Keratinocyte (primary cell): ENCODE measurements at regions not wholly inside any gene's neighbourhood (a gene's known extent, or its start where the extent isn't known, plus 50 kb on each side); places are given as distances from the start of the nearest gene placed in this dataset.

Experiments
- DNase-seq: peaks from one replicate; pipeline ENCODE4 v3.0.0-alpha.2; 2011; ENCODE audit warnings: low read depth, missing footprints, low spot score
- FAIRE-seq: peaks from 2 replicates; lab custom pipeline; 2011; peaks lifted over from hg19 to GRCh38; lab: Jason Lieb, UNC
- H2AFZ ChIP-seq: 2 replicates; pipeline ENCODE4 v1.6.0; 2012; ENCODE audit warnings: low read length, control low read depth, inconsistent platforms; ENCODE audit not compliant: control insufficient read depth
- H3K27ac ChIP-seq: 2 replicates; pipeline ENCODE4 v1.5.1; 2011; ENCODE audit warnings: low read length; ENCODE audit not compliant: control insufficient read depth, insufficient read depth
- H3K27me3 ChIP-seq: 3 replicates; pipeline ENCODE4 v1.6.0; 2011; ENCODE audit warnings: low read length; ENCODE audit not compliant: control insufficient read depth, insufficient read depth; ENCODE audit errors: extremely low read depth
- H3K36me3 ChIP-seq, 2 experiments: 2 replicates in 1 of 2; 3 replicates in 1 of 2; pipeline ENCODE4 v1.5.1; 2011; ENCODE audit warnings: low read length in 2 of 2, mild to moderate bottlenecking in 1 of 2; ENCODE audit not compliant: control insufficient read depth in 2 of 2, insufficient read depth in 2 of 2; ENCODE audit errors: extremely low read depth in 1 of 2
- H3K4me1 ChIP-seq: 3 replicates; pipeline ENCODE4 v1.5.1; 2011; ENCODE audit warnings: low read length; ENCODE audit not compliant: control insufficient read depth, insufficient read depth; ENCODE audit errors: extremely low read depth
- H3K4me2 ChIP-seq: 3 replicates; pipeline ENCODE4 v1.6.0; 2011; ENCODE audit warnings: low read depth, low read length; ENCODE audit not compliant: control insufficient read depth, insufficient read depth; ENCODE audit errors: extremely low read depth
- H3K4me3 ChIP-seq, 3 experiments: fragments of 200-600 bp in 1 of 3; sonication (generic) in 1 of 3; 2 replicates in 2 of 3; 3 replicates in 1 of 3; pipeline ENCODE4 v1.5.1; 2011 to 2016; ENCODE audit warnings: low read length in 3 of 3, mild to moderate bottlenecking in 3 of 3, control low read depth in 2 of 3, inconsistent platforms in 1 of 3, low read depth in 1 of 3, mixed read lengths in 1 of 3, mixed run types in 1 of 3, moderate library complexity in 1 of 3; ENCODE audit not compliant: control insufficient read depth in 2 of 3, insufficient read depth in 2 of 3; ENCODE audit errors: extremely low read depth in 1 of 3
- H3K79me2 ChIP-seq: 2 replicates; pipeline ENCODE4 v1.6.0; 2012; ENCODE audit warnings: low read length; ENCODE audit not compliant: control insufficient read depth, insufficient read depth
- H3K9ac ChIP-seq: 3 replicates; pipeline ENCODE4 v1.6.0; 2011; ENCODE audit warnings: low read length; ENCODE audit not compliant: control insufficient read depth, insufficient read depth; ENCODE audit errors: extremely low read depth
- H3K9me1 ChIP-seq: 3 replicates; pipeline ENCODE4 v1.6.0; 2011; ENCODE audit warnings: low read length; ENCODE audit not compliant: control insufficient read depth, insufficient read depth; ENCODE audit errors: extremely low read depth
- H3K9me3 ChIP-seq: 2 replicates; pipeline ENCODE4 v1.5.1; 2012; ENCODE audit warnings: low read depth, low read length; ENCODE audit not compliant: control insufficient read depth
- H4K20me1 ChIP-seq: 3 replicates; pipeline ENCODE4 v1.6.0; 2011; ENCODE audit warnings: low read length; ENCODE audit not compliant: control insufficient read depth, insufficient read depth; ENCODE audit errors: extremely low read depth
- CTCF ChIP-seq, 3 experiments: IDR thresholded peaks in 1 of 3; conservative IDR thresholded peaks in 1 of 3; optimal IDR thresholded peaks in 1 of 3; 2 replicates in 2 of 3; 3 replicates in 1 of 3; pipeline versions ENCODE3 to v1.5.1; 2011; ENCODE audit warnings: low read length in 3 of 3, mild to moderate bottlenecking in 3 of 3, moderate library complexity in 2 of 3, control low read depth in 1 of 3, inconsistent platforms in 1 of 3; ENCODE audit not compliant: insufficient read depth in 2 of 3; ENCODE audit errors: extremely low read depth in 1 of 3
- EZH2 ChIP-seq: IDR thresholded peaks from one replicate; pipeline ENCODE4 v1.6.1; 2012; ENCODE audit warnings: inconsistent platforms, mild to moderate bottlenecking, low read length, moderate library complexity
- dilution Hi-C: fragments of 300-500 bp; cut with MboI; formaldehyde crosslinking; loops from one replicate; pipeline ENCODE4 v1.7.0; 2020; ENCODE audit warnings: low sequenced_read_pairs; ENCODE audit not compliant: extremely low pct_ligation_motif_present

GRCh38 chr3:5651351-5651750 lies 463.8 kb downstream of the EDEM1 start:
- FAIRE-seq, result no peak
- Histone ChIP-seq H3K9ac (no peak overlapping the region), H3K4me3 (no peak overlapping the region), H3K9me3 (no peaks in the 10 kb centered on the region), H3K4me2 (no peak overlapping the region), H3K4me1 (no peaks in the 10 kb centered on the region), H3K9me1 (no peaks in the 10 kb centered on the region), H3K27ac (no peak overlapping the region), H4K20me1 (no peaks in the 10 kb centered on the region), H3K27me3 (no peaks in the 10 kb centered on the region), H3K79me2 (no peaks in the 10 kb centered on the region), H2AFZ (no peak overlapping the region), H3K36me3 (no peaks in the 10 kb centered on the region)
- no peak for DNase-seq
- TF ChIP-seq CTCF (optimal IDR thresholded peaks at IDR 0.05 in 1 of 3, IDR thresholded peaks at IDR 0.05 in 1 of 3, conservative IDR thresholded peaks at IDR 0.05 in 1 of 3; ENCODE audit: extremely low read depth in 1 of 3, insufficient read depth in 2 of 3, low read length in 3 of 3) (no peak), EZH2 (no peak)
- dilution Hi-C loops, result no loop called here

DNA sequence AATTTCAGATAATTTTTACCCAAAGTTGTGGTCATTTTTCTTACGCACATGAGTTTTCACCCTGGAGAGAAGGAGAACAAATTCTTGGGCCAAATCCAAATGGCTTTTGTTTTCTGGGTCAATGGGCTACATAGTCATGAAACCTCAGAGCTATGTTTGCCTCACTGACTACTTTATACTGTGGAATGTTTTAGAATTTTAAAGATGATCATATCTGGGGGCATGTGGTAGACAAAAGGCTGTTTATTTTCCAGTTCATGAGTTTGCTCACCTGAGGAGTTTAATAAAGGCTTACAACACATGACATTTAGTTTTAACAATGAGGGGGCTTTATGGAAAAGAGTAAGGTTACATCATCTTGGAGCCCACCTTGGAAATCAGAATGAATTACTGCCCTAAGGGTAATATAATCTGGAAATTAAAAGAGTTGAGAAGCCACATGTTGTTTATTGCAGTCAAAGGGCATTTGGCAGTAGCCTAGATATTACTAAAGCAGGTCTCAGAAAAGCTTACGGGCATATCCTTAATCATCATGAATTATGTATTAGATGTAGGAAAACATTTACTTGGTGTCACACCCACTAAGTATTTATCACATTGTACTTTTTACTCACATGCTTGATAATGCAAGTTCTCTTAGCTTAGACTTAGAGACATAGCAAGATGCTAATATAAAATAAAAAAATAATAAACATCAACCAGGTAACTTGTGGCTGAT lies 466.1 kb downstream of the EDEM1 start:
- H3K9me1 ChIP-seq, result no peaks in the 10 kb centered on the region
- DNase-seq (no peak), FAIRE-seq (no peak)
- no peak overlapping the region for H3K4me2 ChIP-seq
- H3K36me3 ChIP-seq, result no peaks in the 10 kb centered on the region
- no peaks in the 10 kb centered on the region for H3K27me3 ChIP-seq
- H3K79me2 ChIP-seq, result no peaks in the 10 kb centered on the region
- H3K9ac ChIP-seq, result no peak overlapping the region
- no peak overlapping the region for H3K4me3 ChIP-seq
- H3K9me3 ChIP-seq, result no peaks in the 10 kb centered on the region
- no peaks in the 10 kb centered on the region for H4K20me1 ChIP-seq
- dilution Hi-C loops, result no loop called here
- no peak overlapping the region for H2AFZ ChIP-seq
- H3K4me1 ChIP-seq, result no peaks in the 10 kb centered on the region
- no peak overlapping the region for H3K27ac ChIP-seq
- TF ChIP-seq EZH2, result no peak
- TF ChIP-seq CTCF (optimal IDR thresholded peaks at IDR 0.05 in 1 of 3, IDR thresholded peaks at IDR 0.05 in 1 of 3, conservative IDR thresholded peaks at IDR 0.05 in 1 of 3; ENCODE audit: extremely low read depth in 1 of 3, insufficient read depth in 2 of 3, low read length in 3 of 3), result no peak
